ENCODE measurements at regions not wholly inside any gene's neighbourhood (a gene's known extent, or its start where the extent isn't known, plus 50 kb on each side); places are given as distances from the start of the nearest gene placed in this dataset.

DNA sequence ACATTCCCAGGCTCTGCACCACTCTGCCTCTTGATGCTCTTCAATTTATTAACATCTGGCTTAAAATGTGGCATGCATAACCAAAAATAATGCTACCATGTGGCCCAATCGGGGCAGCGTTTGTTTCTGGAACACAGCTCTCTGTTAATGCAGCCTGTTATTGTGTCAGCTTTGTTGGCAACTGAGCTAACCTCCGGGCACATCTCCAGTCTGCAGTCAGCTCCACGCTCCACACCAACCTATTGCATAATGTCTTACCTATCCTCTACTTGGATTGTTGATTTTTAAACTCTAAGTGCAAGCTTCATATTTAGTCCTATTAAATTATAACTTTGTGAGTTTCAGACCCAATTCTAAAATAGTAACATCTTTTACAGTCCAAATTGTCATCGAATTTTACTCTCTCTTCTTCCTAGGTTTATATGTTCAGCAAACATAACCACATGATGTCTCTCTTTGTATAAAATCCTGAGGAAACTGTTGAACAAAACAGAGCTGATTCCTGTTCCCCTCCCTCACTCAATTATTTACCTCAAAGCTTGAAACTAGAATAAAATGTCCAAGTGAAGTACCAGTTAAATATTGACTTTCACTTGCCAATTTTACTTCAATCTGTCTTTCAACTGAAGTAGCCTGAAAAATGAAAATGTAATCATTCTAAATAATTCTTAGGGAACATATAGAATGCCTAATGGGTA lies 92.2 kb upstream of the RAPGEF2 start:
- Histone ChIP-seq H3K79me2 (ENCODE audit: insufficient read depth, low read length) (no peaks in the 10 kb centered on the region), H2AFZ (ENCODE audit: insufficient read depth, low read depth, low read length, poor library complexity, severe bottlenecking) (no peak overlapping the region), H3K4me1 (ENCODE audit: control insufficient read depth in 1 of 2, insufficient read depth in 2 of 2, low read length in 2 of 2) (no peaks in the 10 kb centered on the region), H3K9me3 (replicated peaks in 1 of 2; ENCODE audit: control insufficient read depth in 1 of 2, insufficient read depth in 1 of 2, low read length in 2 of 2) (no peaks in the 10 kb centered on the region), H3K27me3 (ENCODE audit: control insufficient read depth in 2 of 2, insufficient read depth in 2 of 2, low read length in 2 of 2) (no peaks in the 10 kb centered on the region), H3K9ac (ENCODE audit: insufficient read depth, low read length, poor library complexity, severe bottlenecking) (no peak overlapping the region), H3K36me3 (replicated peaks in 1 of 2; ENCODE audit: control insufficient read depth in 1 of 2, insufficient read depth in 2 of 2, low read length in 2 of 2) (no peaks in the 10 kb centered on the region), H4K20me1 (ENCODE audit: insufficient read depth, low read length) (no peaks in the 10 kb centered on the region), H3K27ac (ENCODE audit: low read depth in 1 of 2, low read length in 2 of 2) (no peak overlapping the region), H3K4me3 (replicated peaks in 1 of 3; ENCODE audit: low read depth in 2 of 3, low read length in 3 of 3) (no peak overlapping the region), H3K4me2 (replicated peaks; ENCODE audit: extremely low read depth, low read length, poor library complexity, severe bottlenecking) (no peak overlapping the region)
- TF ChIP-seq, protein P1, sequence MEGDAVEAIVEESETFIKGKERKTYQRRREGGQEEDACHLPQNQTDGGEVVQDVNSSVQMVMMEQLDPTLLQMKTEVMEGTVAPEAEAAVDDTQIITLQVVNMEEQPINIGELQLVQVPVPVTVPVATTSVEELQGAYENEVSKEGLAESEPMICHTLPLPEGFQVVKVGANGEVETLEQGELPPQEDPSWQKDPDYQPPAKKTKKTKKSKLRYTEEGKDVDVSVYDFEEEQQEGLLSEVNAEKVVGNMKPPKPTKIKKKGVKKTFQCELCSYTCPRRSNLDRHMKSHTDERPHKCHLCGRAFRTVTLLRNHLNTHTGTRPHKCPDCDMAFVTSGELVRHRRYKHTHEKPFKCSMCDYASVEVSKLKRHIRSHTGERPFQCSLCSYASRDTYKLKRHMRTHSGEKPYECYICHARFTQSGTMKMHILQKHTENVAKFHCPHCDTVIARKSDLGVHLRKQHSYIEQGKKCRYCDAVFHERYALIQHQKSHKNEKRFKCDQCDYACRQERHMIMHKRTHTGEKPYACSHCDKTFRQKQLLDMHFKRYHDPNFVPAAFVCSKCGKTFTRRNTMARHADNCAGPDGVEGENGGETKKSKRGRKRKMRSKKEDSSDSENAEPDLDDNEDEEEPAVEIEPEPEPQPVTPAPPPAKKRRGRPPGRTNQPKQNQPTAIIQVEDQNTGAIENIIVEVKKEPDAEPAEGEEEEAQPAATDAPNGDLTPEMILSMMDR (IDR thresholded peaks at IDR 0.05), result no peak
- 88% methylated on average over 2 of the region's 5 CpGs for WGBS (ENCODE audit: insufficient coverage)
- H3K36me3 Mint-ChIP-seq, result no peaks in the 10 kb centered on the region
- H3K27ac Mint-ChIP-seq, result peak overlapping the region in 1 of 7 donors; percentile 24
- no peaks in the 10 kb centered on the region for H3K4me1 Mint-ChIP-seq
- no peak for DNase-seq
- H3K4me3 Mint-ChIP-seq, result no peak overlapping the region
- H3K27me3 Mint-ChIP-seq (ENCODE audit: low read depth in 3 of 3), result no peaks in the 10 kb centered on the region
- H3K9me3 Mint-ChIP-seq, result peaks cover 0 to 2% (median 0%) of the 10 kb centered on the region in 7 donors
- intact Hi-C loops (cut with micrococcal nuclease), result no loop called here

- H3K27ac Mint-ChIP-seq, result peak overlapping the region in 1 of 7 donors; percentile 77
- no CpG with 5 or more reads among the region's 4 CpGs for WGBS (ENCODE audit: insufficient coverage)
- H3K27me3 ChIP-seq (ENCODE audit: control insufficient read depth in 2 of 2, insufficient read depth in 2 of 2, low read length in 2 of 2), result no peaks in the 10 kb centered on the region
These were observed 90.5 kb upstream of the RAPGEF2 start for GRCh38 chr4:159012381-159012780.

More at GRCh38 chr4:159012381-159012780, 90.5 kb upstream of the RAPGEF2 start:
- intact Hi-C loops (cut with micrococcal nuclease), result no loop called here
- Mint-ChIP-seq H3K27me3 (ENCODE audit: low read depth in 3 of 3) (no peaks in the 10 kb centered on the region), H3K36me3 (no peaks in the 10 kb centered on the region), H3K9me3 (peaks cover 0 to 2% (median 0%) of the 10 kb centered on the region in 7 donors), H3K4me3 (no peak overlapping the region), H3K4me1 (no peaks in the 10 kb centered on the region)
- Histone ChIP-seq H3K9ac (ENCODE audit: insufficient read depth, low read length, poor library complexity, severe bottlenecking) (no peak overlapping the region), H4K20me1 (ENCODE audit: insufficient read depth, low read length) (no peaks in the 10 kb centered on the region), H3K9me3 (replicated peaks in 1 of 2; ENCODE audit: control insufficient read depth in 1 of 2, insufficient read depth in 1 of 2, low read length in 2 of 2) (no peaks in the 10 kb centered on the region), H3K79me2 (ENCODE audit: insufficient read depth, low read length) (no peaks in the 10 kb centered on the region), H3K4me2 (replicated peaks; ENCODE audit: extremely low read depth, low read length, poor library complexity, severe bottlenecking) (no peak overlapping the region), H3K27ac (ENCODE audit: low read depth in 1 of 2, low read length in 2 of 2) (no peak overlapping the region), H3K36me3 (replicated peaks in 1 of 2; ENCODE audit: control insufficient read depth in 1 of 2, insufficient read depth in 2 of 2, low read length in 2 of 2) (no peaks in the 10 kb centered on the region), H3K4me3 (replicated peaks in 1 of 3; ENCODE audit: low read depth in 2 of 3, low read length in 3 of 3) (no peak overlapping the region), H2AFZ (ENCODE audit: insufficient read depth, low read depth, low read length, poor library complexity, severe bottlenecking) (no peak overlapping the region), H3K4me1 (ENCODE audit: control insufficient read depth in 1 of 2, insufficient read depth in 2 of 2, low read length in 2 of 2) (no peaks in the 10 kb centered on the region)
- TF ChIP-seq, protein P1 (IDR thresholded peaks at IDR 0.05), result no peak
- DNase-seq, result no peak
